GM06990 (cell line): ENCODE measurements at regions not wholly inside any gene's neighbourhood (a gene's known extent, or its start where the extent isn't known, plus 50 kb on each side); places are given as distances from the start of the nearest gene placed in this dataset.
"Not testable (repeated sequence)": the region's sequence is repeated elsewhere in the genome, so short reads cannot be mapped to it uniquely, and the experiment has no call there.

Experiments
- DNase-seq: peaks from one replicate; pipeline ENCODE4 v3.0.0-alpha.2; 2011; ENCODE audit not compliant: insufficient read length; ENCODE audit errors: extremely low read depth
- H3K27me3 ChIP-seq: replicated peaks from 2 replicates; pipeline ENCODE4 v1.6.0; 2011; ENCODE audit warnings: low read length; ENCODE audit not compliant: control insufficient read depth, insufficient read depth
- H3K36me3 ChIP-seq: 2 replicates; pipeline ENCODE4 v1.5.1; 2011; ENCODE audit warnings: low read length; ENCODE audit not compliant: control insufficient read depth, insufficient read depth
- H3K4me3 ChIP-seq: replicated peaks from 2 replicates; pipeline ENCODE4 v1.5.1; 2011; ENCODE audit warnings: low read depth, mild to moderate bottlenecking, control low read depth, low read length
- CTCF ChIP-seq: IDR thresholded peaks from 2 replicates; pipeline ENCODE4 v1.5.1; 2011; ENCODE audit warnings: low read length, control low read depth, mild to moderate bottlenecking, inconsistent platforms; ENCODE audit not compliant: insufficient read depth, poor library complexity, severe bottlenecking

GRCh38 chr1:228669242-228669585 is 66.1 kb upstream of the RHOU start:
- no peak for TF ChIP-seq CTCF
- Histone ChIP-seq H3K4me3 (no peak overlapping the region), H3K36me3 (no peaks in the 10 kb centered on the region), H3K27me3 (no peaks in the 10 kb centered on the region)
- no peak for DNase-seq

- not testable (repeated sequence) for H3K4me3 ChIP-seq, H3K36me3 ChIP-seq, H3K27me3 ChIP-seq, DNase-seq
These were observed 54.2 kb upstream of the RHOU start for GRCh38 chr1:228681076-228681565.

- TF ChIP-seq CTCF, result no peak
- Histone ChIP-seq H3K36me3 (no peaks in the 10 kb centered on the region), H3K27me3 (no peaks in the 10 kb centered on the region; the same call in 1 of the 2 replicates), H3K4me3 (no peak overlapping the region)
- no peak for DNase-seq
These were observed 51.9 kb upstream of the RHOU start for GRCh38 chr1:228683428-228683827.

- Histone ChIP-seq H3K36me3 (no peaks in the 10 kb centered on the region), H3K27me3 (no peaks in the 10 kb centered on the region; the same call in 1 of the 2 replicates), H3K4me3 (no peak overlapping the region)
- TF ChIP-seq CTCF, result no peak
- DNase-seq, result no peak
These were observed 50.7 kb upstream of the RHOU start for GRCh38 chr1:228684607-228685006.

GRCh38 chr1:228685081-228685660 is 50.1 kb upstream of the RHOU start:
- Histone ChIP-seq H3K36me3 (no peaks in the 10 kb centered on the region), H3K27me3 (no peaks in the 10 kb centered on the region; the same call in 1 of the 2 replicates), H3K4me3 (no peak overlapping the region)
- no peak for DNase-seq
- no peak for TF ChIP-seq CTCF
